GM19025 (cell line): ENCODE measurements at regions not wholly inside any gene's neighbourhood (a gene's known extent, or its start where the extent isn't known, plus 50 kb on each side); places are given as distances from the start of the nearest gene placed in this dataset.
"Not testable (repeated sequence)": the region's sequence is repeated elsewhere in the genome, so short reads cannot be mapped to it uniquely, and the experiment has no call there.

Experiments used
- ATAC-seq: cut with Tn5 transposase; IDR thresholded peaks from one replicate; pipeline ENCODE4 v1.9.1; 2021; ENCODE audit warnings: mild to moderate bottlenecking, low read depth, moderate library complexity; ENCODE audit not compliant: unreplicated experiment

GRCh38 chr17:77332034-77332971 is 191.5 kb downstream of the SEC14L1 start:
- no peak for ATAC-seq

- no peak for ATAC-seq
These were observed 192.4 kb downstream of the SEC14L1 start for GRCh38 chr17:77332981-77333685.

DNA sequence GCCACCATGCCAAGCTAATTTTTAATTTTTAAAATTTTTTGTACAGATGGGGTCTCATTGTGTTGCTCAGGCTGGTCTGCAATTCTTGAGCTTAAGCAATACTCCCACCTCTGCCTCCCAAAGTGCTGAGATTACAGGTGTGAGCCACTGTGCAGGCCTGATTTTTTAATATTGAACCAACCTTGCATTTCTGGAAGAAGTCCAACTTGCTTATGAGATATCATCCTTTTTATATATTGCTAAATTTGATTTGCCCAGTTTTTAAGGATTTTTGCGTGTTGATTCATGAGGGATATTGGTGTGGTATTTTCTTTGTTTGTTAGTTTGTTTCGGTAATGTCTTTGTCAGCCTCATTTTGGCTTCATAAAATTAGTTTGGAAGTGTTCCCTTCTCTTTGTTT is 196.4 kb downstream of the SEC14L1 start:
- no peak for ATAC-seq

DNA sequence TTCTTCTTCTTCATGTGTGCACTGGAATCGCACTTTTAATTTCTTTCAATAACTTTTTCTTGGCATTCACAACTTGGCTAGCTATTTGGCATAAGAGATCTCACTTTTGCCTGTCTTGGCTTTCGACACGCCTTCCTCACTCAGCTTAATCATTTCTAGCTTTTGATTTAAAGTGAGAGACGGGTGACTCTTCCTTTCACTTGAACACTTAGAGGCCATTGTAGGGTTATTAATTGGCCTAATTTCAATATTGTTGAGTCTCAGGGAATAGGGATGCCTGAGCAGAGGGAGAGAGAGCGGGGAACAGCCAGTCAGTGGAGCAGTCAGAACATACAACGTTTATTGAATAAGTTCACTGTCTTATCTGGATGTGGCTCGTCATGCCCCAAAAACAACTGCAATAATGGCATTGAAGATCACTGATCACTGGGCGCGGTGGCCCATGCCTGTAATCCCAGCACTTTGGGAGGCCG is 200.3 kb downstream of the SEC14L1 start:
- no peak for ATAC-seq

DNA sequence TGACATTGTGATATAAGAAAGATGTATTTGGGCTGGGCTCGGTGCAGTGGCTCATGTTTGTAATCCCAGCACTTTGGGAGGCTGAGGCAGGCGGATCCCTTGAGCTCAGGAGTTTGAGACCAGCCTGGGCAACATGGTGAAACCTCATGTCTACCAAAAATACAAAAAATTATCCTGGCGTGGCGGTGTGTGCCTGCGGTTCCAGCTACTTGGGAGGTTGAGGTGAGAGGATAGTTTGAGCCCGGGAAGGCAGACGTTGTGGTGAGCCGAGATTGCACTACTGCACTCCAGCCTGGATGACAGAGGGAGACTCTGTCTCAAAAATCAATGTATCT is 201.9 kb downstream of the SEC14L1 start:
- ATAC-seq = not testable (repeated sequence)

GRCh38 chr17:77343031-77343800 is 202.4 kb downstream of the SEC14L1 start:
- no peak for ATAC-seq

GRCh38 chr17:77344038-77344437 is 203.3 kb downstream of the SEC14L1 start:
- ATAC-seq = no peak

- ATAC-seq = no peak
These were observed 204.6 kb downstream of the SEC14L1 start for GRCh38 chr17:77345260-77345910.

DNA sequence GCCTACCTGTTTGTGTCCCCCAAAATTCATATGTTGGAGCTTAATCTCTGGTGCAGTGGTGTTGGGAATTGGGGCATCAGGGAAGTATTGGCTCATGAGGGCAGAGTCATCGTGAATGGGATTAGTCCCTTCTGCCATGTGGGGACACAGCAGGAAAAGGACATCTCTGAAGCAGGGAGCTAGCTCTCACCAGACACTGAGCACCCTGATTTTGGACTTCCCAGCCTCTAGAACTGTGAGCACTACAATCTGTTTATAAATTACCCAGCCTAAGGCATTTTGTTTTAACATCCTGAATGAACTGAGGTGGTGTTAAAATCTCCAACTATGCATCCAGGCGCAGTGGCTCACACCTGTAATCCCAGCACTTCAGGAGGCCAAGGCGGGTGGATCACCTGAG is 206.0 kb downstream of the SEC14L1 start:
- no peak for ATAC-seq

GRCh38 chr17:77347544-77347943 is 206.8 kb downstream of the SEC14L1 start:
- no peak for ATAC-seq

DNA sequence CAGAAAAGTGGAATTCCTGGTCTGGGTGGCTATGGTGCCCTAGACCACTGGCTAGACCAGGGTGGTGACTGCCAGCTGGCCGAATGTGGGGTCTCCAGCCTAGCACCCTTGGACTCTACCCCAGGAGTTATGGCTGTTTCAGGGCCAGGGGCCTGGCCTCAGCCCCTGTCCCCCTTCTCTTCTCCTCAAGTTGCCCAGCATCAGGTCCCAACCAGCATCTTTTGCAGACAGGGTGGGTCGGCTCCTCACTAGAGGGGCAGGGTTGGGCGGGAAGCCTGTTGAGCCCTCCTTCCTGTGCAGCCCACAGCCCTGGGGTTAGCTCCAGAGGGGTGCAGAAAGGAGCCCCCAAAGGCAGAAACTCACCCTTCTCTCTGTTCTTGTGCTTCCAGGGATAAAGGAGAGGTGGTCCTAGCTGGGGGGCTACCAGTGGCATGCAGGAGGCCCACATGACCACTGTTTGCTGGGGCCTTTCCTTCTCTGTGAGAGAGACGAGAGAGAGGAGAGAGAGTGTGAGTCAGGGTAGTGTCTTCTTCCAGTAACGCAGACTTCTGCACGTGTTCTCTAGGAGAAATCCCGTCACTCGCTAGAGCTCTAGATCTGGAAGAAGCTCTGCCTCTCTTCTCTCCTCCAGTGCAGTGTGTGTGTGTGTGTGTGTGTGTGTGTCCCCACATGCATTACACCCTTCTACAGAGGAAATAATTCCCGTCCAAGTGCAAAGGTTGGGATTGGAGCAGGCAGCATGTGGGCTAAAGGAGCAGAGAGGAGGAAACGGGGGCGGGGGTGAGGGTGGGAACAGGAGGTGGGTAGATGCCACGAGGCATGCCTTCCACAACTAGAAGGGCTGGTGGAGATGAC is 209.4 kb downstream of the SEC14L1 start:
- ATAC-seq = no peak

GRCh38 chr17:77352441-77352840 is 211.7 kb downstream of the SEC14L1 start:
- ATAC-seq = no peak

DNA sequence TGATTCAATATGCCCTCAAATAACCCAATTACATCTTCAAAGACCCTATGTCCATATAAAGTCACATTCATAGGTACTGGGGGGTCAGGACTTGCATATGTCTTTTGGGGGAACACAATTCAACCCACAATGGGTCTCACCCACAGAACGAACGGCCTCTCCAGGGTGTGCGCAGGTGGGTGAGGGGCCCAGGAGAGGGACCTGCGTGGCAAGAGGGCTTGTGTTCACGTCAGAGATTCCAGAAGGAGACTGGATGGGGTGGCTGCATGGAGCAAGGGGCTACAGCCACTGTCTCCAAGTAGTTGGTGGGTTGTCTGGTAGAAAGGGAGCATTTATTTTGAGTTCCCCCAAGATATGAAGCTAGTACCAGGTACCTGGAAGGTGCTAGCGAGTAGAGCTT is 212.2 kb downstream of the SEC14L1 start:
- ATAC-seq = no peak

DNA sequence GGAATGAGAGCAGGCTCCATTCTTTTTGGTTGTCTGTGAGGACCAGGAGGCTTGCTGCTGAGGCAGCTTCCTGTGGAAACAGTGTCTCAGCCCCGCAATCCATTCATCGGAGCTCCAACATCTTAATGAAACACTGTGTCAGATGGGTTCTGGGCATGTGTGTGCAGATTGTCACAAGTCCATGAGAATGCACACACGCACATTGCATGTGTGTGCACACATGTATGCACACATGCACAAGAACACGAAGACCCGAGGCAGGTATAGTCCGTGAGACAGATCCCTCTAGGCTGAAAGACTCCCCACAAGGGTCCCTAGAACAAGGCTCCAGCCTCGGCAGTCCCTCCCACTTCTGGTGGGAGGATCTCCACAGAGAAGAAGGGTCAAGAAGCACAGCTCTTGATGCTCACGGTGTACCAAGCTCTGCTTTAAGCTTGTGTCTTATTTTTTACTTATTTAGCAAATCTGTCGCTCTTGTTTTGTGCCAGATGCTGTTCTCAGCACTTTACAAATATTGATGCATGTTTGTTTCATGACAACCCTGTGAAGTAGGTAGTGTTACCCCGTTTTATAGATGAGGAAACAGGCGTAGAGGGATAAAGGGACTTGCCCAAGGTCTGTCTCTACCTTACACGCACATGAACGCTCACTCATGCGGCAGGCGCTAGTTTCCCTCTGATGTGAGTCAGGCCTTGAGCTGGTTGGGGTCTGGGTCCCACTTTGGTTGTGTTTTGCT is 213.1 kb downstream of the SEC14L1 start:
- ATAC-seq = no peak

GRCh38 chr17:77354420-77354669 is 213.6 kb downstream of the SEC14L1 start:
- ATAC-seq = no peak

DNA sequence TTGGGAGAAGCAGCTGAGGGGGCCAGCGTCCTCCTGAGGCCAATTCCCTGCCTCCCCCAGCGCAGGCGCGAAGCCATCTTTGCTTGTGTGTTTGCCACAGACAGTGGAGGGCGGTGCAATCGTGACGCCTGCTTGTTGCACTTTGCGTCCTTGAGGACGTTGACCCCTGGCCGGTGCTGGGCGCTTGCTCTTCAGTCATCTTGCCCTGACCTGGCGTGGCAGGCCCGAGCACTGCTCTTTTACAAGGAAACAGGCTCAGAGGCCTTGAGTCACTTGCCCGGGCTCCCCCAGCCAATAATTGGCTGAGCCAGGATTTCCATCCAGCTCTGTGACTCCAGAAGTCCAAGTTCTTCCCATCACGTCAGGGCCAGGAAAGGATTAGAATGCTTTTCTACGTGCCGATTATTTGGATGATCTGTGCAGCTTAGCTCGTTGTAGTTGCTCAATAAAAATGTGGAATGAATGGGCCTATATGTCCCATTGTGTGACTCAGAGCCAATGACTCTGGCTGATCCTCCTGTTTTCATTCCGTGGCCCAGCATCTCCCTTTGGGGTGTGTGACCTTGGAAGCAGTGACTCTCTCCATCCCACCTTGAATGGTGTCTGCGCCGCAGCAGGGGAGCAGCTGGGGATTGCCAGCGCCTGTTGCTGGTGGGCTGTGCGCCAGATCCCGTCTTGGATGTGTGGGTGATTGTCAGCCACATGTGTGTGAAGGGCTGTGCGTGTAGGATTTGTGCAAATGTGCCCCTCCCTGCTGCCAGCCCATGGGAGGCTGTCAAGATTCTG is 214.1 kb downstream of the SEC14L1 start:
- ATAC-seq = no peak

- no peak for ATAC-seq
These were observed 215.4 kb downstream of the SEC14L1 start for GRCh38 chr17:77356109-77356689.

- ATAC-seq = no peak
These were observed 216.0 kb downstream of the SEC14L1 start for GRCh38 chr17:77356690-77357201.
